HEK293 (cell line): ENCODE measurements at regions not wholly inside any gene's neighbourhood (a gene's known extent, or its start where the extent isn't known, plus 50 kb on each side); places are given as distances from the start of the nearest gene placed in this dataset.

ENCODE experiments used
- CTCF ChIA-PET: fragments of 350-600 bp; formaldehyde crosslinking; extraction: SDS; loops from one replicate; lab custom pipeline; 2021; ENCODE audit warnings: antibody characterized with exemption; lab: Yijun Ruan, JAX
- POLR2A ChIA-PET: fragments of 300-600 bp; formaldehyde crosslinking; extraction: SDS; loops from one replicate; lab custom pipeline; 2020; ENCODE audit warnings: antibody characterized with exemption, inconsistent platforms; lab: Yijun Ruan, JAX
- H3K27ac ChIP-seq: fragments of 200-500 bp; sonication (Bioruptor generic); 2 replicates; pipeline ENCODE4 v1.5.1; 2014; ENCODE audit warnings: low read depth, low read length, control low read depth, inconsistent platforms; ENCODE audit errors: extremely low read depth
- H3K36me3 ChIP-seq, 2 experiments: fragments of 200-500 bp in 1 of 2; sonication (Bioruptor generic) in 1 of 2; 1 replicate in 1 of 2; 2 replicates in 1 of 2; pipeline ENCODE4 v1.5.1; 2014 to 2017; ENCODE audit warnings: inconsistent platforms in 2 of 2, low read length in 2 of 2; ENCODE audit not compliant: control insufficient read depth in 2 of 2, insufficient read depth in 1 of 2
- H3K4me1 ChIP-seq: fragments of 200-500 bp; sonication (Bioruptor generic); 2 replicates; pipeline ENCODE4 v1.5.1; 2014; ENCODE audit warnings: mild to moderate bottlenecking, low read length, inconsistent platforms; ENCODE audit not compliant: control insufficient read depth, insufficient read depth
- H3K4me3 ChIP-seq: 2 replicates; pipeline ENCODE4 v1.5.1; 2011; ENCODE audit warnings: low read depth, mild to moderate bottlenecking, control low read depth, low read length, moderate library complexity
- H3K9me3 ChIP-seq: fragments of 200-500 bp; sonication (Bioruptor generic); 2 replicates; pipeline ENCODE4 v1.5.1; 2014; ENCODE audit warnings: low read depth, low read length, inconsistent platforms; ENCODE audit not compliant: control insufficient read depth, insufficient read depth
- BCL6B ChIP-seq: fragments of 450-650 bp; formaldehyde crosslinking; IDR thresholded peaks from 2 replicates; pipeline ENCODE4 v1.5.1; 2017; ENCODE audit warnings: missing biosample characterization, missing genetic modification characterization
- FEZF1 ChIP-seq: fragments of 450-650 bp; formaldehyde crosslinking; IDR thresholded peaks from 2 replicates; pipeline ENCODE4 v1.5.1; 2016; ENCODE audit warnings: missing biosample characterization, missing genetic modification characterization
- GLIS1 ChIP-seq: fragments of 450-650 bp; formaldehyde crosslinking; IDR thresholded peaks from 2 replicates; pipeline ENCODE4 v1.5.1; 2016; ENCODE audit warnings: missing biosample characterization, missing genetic modification characterization
- MEIS1 ChIP-seq: sonication (generic); formaldehyde crosslinking; IDR thresholded peaks from 2 replicates; pipeline ENCODE4 v1.8.1; 2022; ENCODE audit warnings: missing genetic modification reagents, mild to moderate bottlenecking, borderline replicate concordance
- OSR2 ChIP-seq: fragments of 450-650 bp; formaldehyde crosslinking; IDR thresholded peaks from 2 replicates; pipeline ENCODE4 v1.5.1; 2016; ENCODE audit warnings: missing biosample characterization, missing genetic modification characterization
- PRDM10 ChIP-seq: fragments of 450-650 bp; formaldehyde crosslinking; IDR thresholded peaks from 2 replicates; pipeline ENCODE4 v1.5.1; 2016; ENCODE audit warnings: missing biosample characterization, missing genetic modification characterization
- PRDM6 ChIP-seq: fragments of 450-650 bp; formaldehyde crosslinking; IDR thresholded peaks from 2 replicates; pipeline ENCODE4 v1.5.1; 2017; ENCODE audit warnings: missing biosample characterization, missing genetic modification characterization
- SP2 ChIP-seq: fragments of 450-650 bp; formaldehyde crosslinking; IDR thresholded peaks from 2 replicates; pipeline ENCODE4 v1.5.1; 2016; ENCODE audit warnings: missing biosample characterization, missing genetic modification characterization
- ZNF140 ChIP-seq: fragments of 450-650 bp; formaldehyde crosslinking; IDR thresholded peaks from 2 replicates; pipeline ENCODE4 v1.5.1; 2016; ENCODE audit warnings: missing biosample characterization, missing genetic modification characterization
- ZNF175 ChIP-seq: fragments of 450-650 bp; formaldehyde crosslinking; IDR thresholded peaks from 2 replicates; pipeline ENCODE4 v1.5.1; 2016; ENCODE audit warnings: missing biosample characterization, missing genetic modification characterization
- ZNF426 ChIP-seq: fragments of 450-650 bp; formaldehyde crosslinking; IDR thresholded peaks from 2 replicates; pipeline ENCODE4 v1.5.1; 2017; ENCODE audit warnings: missing biosample characterization, missing genetic modification characterization, mild to moderate bottlenecking, inconsistent platforms, moderate library complexity
- ZNF548 ChIP-seq: fragments of 450-650 bp; formaldehyde crosslinking; IDR thresholded peaks from 2 replicates; pipeline ENCODE4 v1.5.1; 2016; ENCODE audit warnings: missing biosample characterization, missing genetic modification characterization
- ZNF621 ChIP-seq: fragments of 450-650 bp; formaldehyde crosslinking; IDR thresholded peaks from 2 replicates; pipeline ENCODE4 v1.5.1; 2017; ENCODE audit warnings: missing biosample characterization, missing genetic modification characterization
- ZNF660 ChIP-seq: fragments of 450-650 bp; IDR thresholded peaks from 2 replicates; pipeline ENCODE4 v1.5.1; 2018; ENCODE audit warnings: missing biosample characterization, mild to moderate bottlenecking, missing genetic modification characterization
- ZNF692 ChIP-seq: fragments of 450-650 bp; formaldehyde crosslinking; IDR thresholded peaks from 2 replicates; pipeline ENCODE4 v1.5.1; 2016; ENCODE audit warnings: missing biosample characterization, missing genetic modification characterization
- ZNF843 ChIP-seq: fragments of 450-650 bp; formaldehyde crosslinking; IDR thresholded peaks from 2 replicates; pipeline ENCODE4 v1.5.1; 2016; ENCODE audit warnings: missing biosample characterization, missing genetic modification characterization

GRCh38 chr7:26486153-26486552 lies 194.5 kb downstream of the SNX10 start:
- ChIA-PET POLR2A (no interaction called here), CTCF (no interaction called here)
- TF ChIP-seq ZNF621 (tag by site-specific recombination) (no peak), MEIS1 (CRISPR knock-in tag) (no peak)
- H3K4me3 ChIP-seq, result no peak overlapping the region
- H3K9me3 ChIP-seq, result no peaks in the 10 kb centered on the region
- no peak overlapping the region for H3K27ac ChIP-seq
- H3K4me1 ChIP-seq, result peaks cover 17% of the 10 kb centered on the region
- no peaks in the 10 kb centered on the region for H3K36me3 ChIP-seq

- TF ChIP-seq ZNF426, result no peak
- no peak for TF ChIP-seq ZNF548
- peak; percentile 68 for TF ChIP-seq GLIS1 (tag by site-specific recombination)
- TF ChIP-seq PRDM10, result no peak
Measured at GRCh38 chr7:26487780-26488515, 196.3 kb downstream of the SNX10 start.

GRCh38 chr7:26489391-26489790 lies 197.7 kb downstream of the SNX10 start:
- H3K4me1 ChIP-seq, result peaks cover 27% of the 10 kb centered on the region
- H3K36me3 ChIP-seq, result no peaks in the 10 kb centered on the region
- CTCF ChIA-PET, result interaction anchor here (0.6 to 1.5 kb wide), 3 partner anchors 9 to 1058 kb away, joined by 3 to 6 read pairs (median 5); no protein-coding TSS in a partner anchor
- no peaks in the 10 kb centered on the region for H3K9me3 ChIP-seq
- POLR2A ChIA-PET, result no interaction called here
- no peak overlapping the region for H3K27ac ChIP-seq
- H3K4me3 ChIP-seq, result no peak overlapping the region
- TF ChIP-seq OSR2 (tag by site-specific recombination), result peak; percentile 16; the same call in 1 of the 2 replicates
- TF ChIP-seq ZNF140 (tag by site-specific recombination), result peak; percentile 82; the same call in 1 of the 2 replicates
- TF ChIP-seq SP2 (tag by site-specific recombination), result no peak
- no peak for TF ChIP-seq ZNF660 (tag by site-specific recombination)
- TF ChIP-seq ZNF692 (tag by site-specific recombination), result 0 out of 2 replicates have a peak, but pooled peaks have one; percentile 41
- TF ChIP-seq BCL6B (tag by site-specific recombination), result 0 out of 2 replicates have a peak, but pooled peaks have one; percentile 24
- TF ChIP-seq ZNF843 (tag by site-specific recombination), result peak; percentile 41; the same call in 1 of the 2 replicates
- no peak for TF ChIP-seq ZNF175
- TF ChIP-seq PRDM6 (tag by site-specific recombination), result peak; percentile 77
- peak; percentile 54 for TF ChIP-seq FEZF1 (tag by site-specific recombination)

More at GRCh38 chr7:26487780-26488515, 196.3 kb downstream of the SNX10 start:
- CTCF ChIA-PET, result interaction anchor here (0.6 to 1.5 kb wide), 3 partner anchors 10 to 160 kb away, joined by 3 to 5 read pairs (median 3); no protein-coding TSS in a partner anchor
- no peak overlapping the region for H3K4me3 ChIP-seq
- H3K9me3 ChIP-seq, result no peaks in the 10 kb centered on the region
- no peak overlapping the region; the same call in 1 of the 2 replicates for H3K27ac ChIP-seq
- H3K36me3 ChIP-seq, result no peaks in the 10 kb centered on the region
- peaks cover 26% of the 10 kb centered on the region for H3K4me1 ChIP-seq
- POLR2A ChIA-PET, result no interaction called here
